Thyroid gland (tissue), 4 donors: ENCODE measurements at regions not wholly inside any gene's neighbourhood (a gene's known extent, or its start where the extent isn't known, plus 50 kb on each side); places are given as distances from the start of the nearest gene placed in this dataset.

ENCODE experiments used
- DNase-seq, 2 donors: peaks; one replicate each; pipeline ENCODE4 v3.0.0-alpha.2; 2019
- H3K27ac ChIP-seq, 3 donors: fragments of 200-600 bp; sonication (generic); 1 replicate in 2 of 3; 2 replicates in 1 of 3; pipeline ENCODE4 v1.5.1; 2016 to 2019; ENCODE audit warnings: mild to moderate bottlenecking in 1 of 3, moderate library complexity in 1 of 3
- H3K27me3 ChIP-seq: fragments of 200-600 bp; sonication (generic); one replicate; pipeline ENCODE4 v1.5.1; 2019
- H3K36me3 ChIP-seq, 2 donors: fragments of 200-600 bp; sonication (generic); one replicate each; pipeline ENCODE4 v1.5.1; 2016 to 2019
- H3K4me1 ChIP-seq, 2 donors: fragments of 200-600 bp; sonication (generic); one replicate each; pipeline ENCODE4 v1.5.1; 2017 to 2019
- H3K4me3 ChIP-seq, 3 donors: fragments of 200-600 bp; sonication (generic); replicated peaks in 1 of 3; 1 replicate in 2 of 3; 2 replicates in 1 of 3; pipeline ENCODE4 v1.5.1; 2016; ENCODE audit warnings: mild to moderate bottlenecking in 1 of 3
- H3K9me3 ChIP-seq: fragments of 200-600 bp; sonication (generic); one replicate; pipeline ENCODE4 v1.5.1; 2017
- CTCF ChIP-seq, 6 experiments: fragments of 200-600 bp in 3 of 6; fragments of 450-650 bp in 3 of 6; sonication (generic) in 3 of 6; IDR thresholded peaks; one replicate each; pipeline ENCODE4 v1.5.1; 2016 to 2019; ENCODE audit warnings: antibody characterized with exemption in 6 of 6, mild to moderate bottlenecking in 2 of 6, inconsistent platforms in 1 of 6, moderate library complexity in 1 of 6
- POLR2A ChIP-seq, 2 donors: fragments of 450-650 bp; IDR thresholded peaks; one replicate each; pipeline ENCODE4 v1.6.1; 2017; ENCODE audit warnings: antibody characterized with exemption in 2 of 2, mild to moderate bottlenecking in 2 of 2, moderate library complexity in 1 of 2
- WGBS, 2 donors: methylation state at CpG; one replicate each; pipeline ENCODE4 v1.1.5; 2017; 5-methylcytosine and 5-hydroxymethylcytosine counted together
- intact Hi-C: fragments of 100-400 bp; cut with DNase I; formaldehyde crosslinking; loops from one replicate; pipeline ENCODE4 v1.15.1; 2023

GRCh38 chr2:235320326-235320725 lies 173.5 kb upstream of the AGAP1 start:
- no peaks in the 10 kb centered on the region for H3K36me3 ChIP-seq
- intact Hi-C loops = no loop called here
- no peaks in the 10 kb centered on the region for H3K9me3 ChIP-seq
- no peak overlapping the region for H3K27ac ChIP-seq
- no peaks in the 10 kb centered on the region for H3K27me3 ChIP-seq
- no peak overlapping the region for H3K4me3 ChIP-seq
- WGBS, 2 donors = 93% methylated on average over 9 of the region's 9 CpGs
- DNase-seq = no peak
- no peak for TF ChIP-seq CTCF (IDR thresholded peaks at IDR 0.05)
- no peak for TF ChIP-seq POLR2A (IDR thresholded peaks at IDR 0.05)
- H3K4me1 ChIP-seq = no peaks in the 10 kb centered on the region

GRCh38 chr2:235324324-235324723 lies 169.5 kb upstream of the AGAP1 start:
- Histone ChIP-seq H3K27me3 (no peaks in the 10 kb centered on the region), H3K36me3 (no peaks in the 10 kb centered on the region), H3K9me3 (no peaks in the 10 kb centered on the region), H3K4me3 (no peak overlapping the region), H3K27ac (no peak overlapping the region), H3K4me1 (no peaks in the 10 kb centered on the region)
- intact Hi-C loops = no loop called here
- TF ChIP-seq POLR2A (IDR thresholded peaks at IDR 0.05) = no peak
- no peak for TF ChIP-seq CTCF (IDR thresholded peaks at IDR 0.05)
- DNase-seq = no peak
- WGBS, 2 donors = 43 to 46% methylated on average over 5 to 9 of the region's 9 CpGs

GRCh38 chr2:235325151-235325550 lies 168.7 kb upstream of the AGAP1 start:
- Histone ChIP-seq H3K9me3 (no peaks in the 10 kb centered on the region), H3K36me3 (no peaks in the 10 kb centered on the region), H3K27me3 (no peaks in the 10 kb centered on the region), H3K4me1 (no peaks in the 10 kb centered on the region), H3K4me3 (no peak overlapping the region), H3K27ac (no peak overlapping the region)
- TF ChIP-seq POLR2A (IDR thresholded peaks at IDR 0.05) (no peak), CTCF (IDR thresholded peaks at IDR 0.05) (no peak)
- intact Hi-C loops = no loop called here
- WGBS, 2 donors = 61 to 70% methylated on average over 2 to 6 of the region's 6 CpGs
- DNase-seq = no peak

- H3K4me1 ChIP-seq = no peaks in the 10 kb centered on the region
- no peaks in the 10 kb centered on the region for H3K36me3 ChIP-seq
- DNase-seq = no peak
- H3K27me3 ChIP-seq = no peaks in the 10 kb centered on the region
- H3K9me3 ChIP-seq = no peaks in the 10 kb centered on the region
- no peak overlapping the region for H3K27ac ChIP-seq
- no peak for TF ChIP-seq CTCF (IDR thresholded peaks at IDR 0.05)
- no peak for TF ChIP-seq POLR2A (IDR thresholded peaks at IDR 0.05)
- intact Hi-C loops = no loop called here
- no peak overlapping the region for H3K4me3 ChIP-seq
- 81 to 91% methylated on average over 1 of the region's 1 CpG for WGBS, 2 donors
Observed at GRCh38 chr2:235328991-235329390, 164.9 kb upstream of the AGAP1 start.

GRCh38 chr2:235330775-235331451 lies 162.9 kb upstream of the AGAP1 start:
- no peak overlapping the region for H3K4me3 ChIP-seq
- no peak overlapping the region for H3K27ac ChIP-seq
- no peaks in the 10 kb centered on the region for H3K9me3 ChIP-seq
- H3K36me3 ChIP-seq = no peaks in the 10 kb centered on the region
- DNase-seq = no peak
- H3K27me3 ChIP-seq = no peaks in the 10 kb centered on the region
- 77 to 82% methylated on average over 11 of the region's 11 CpGs for WGBS, 2 donors
- no peaks in the 10 kb centered on the region for H3K4me1 ChIP-seq
- TF ChIP-seq POLR2A (IDR thresholded peaks at IDR 0.05) (no peak), CTCF (IDR thresholded peaks at IDR 0.05) (no peak)
- intact Hi-C loops = no loop called here
